OCI-LY7 (cell line): ENCODE measurements at regions not wholly inside any gene's neighbourhood (a gene's known extent, or its start where the extent isn't known, plus 50 kb on each side); places are given as distances from the start of the nearest gene placed in this dataset.
"Not testable (repeated sequence)": the region's sequence is repeated elsewhere in the genome, so short reads cannot be mapped to it uniquely, and the experiment has no call there.

Experiments
- BruUV-seq: library from RNA; stranded (reverse); fragments of 400-500 nt; replicated peaks from 2 replicates; lab custom pipeline; 2021; lab: Mats Ljungman, UMichigan
- CTCF ChIA-PET: fragments of 300-600 bp; sonication (Branson Sonifier 250); formaldehyde crosslinking; loops from one replicate; lab custom pipeline; 2022; ENCODE audit warnings: antibody characterized with exemption; ENCODE audit not compliant: unreplicated experiment; lab: Charles Lee
- POLR2A ChIA-PET: fragments of 300-600 bp; sonication (Branson Sonifier 250); formaldehyde crosslinking; loops from one replicate; lab custom pipeline; 2022; ENCODE audit warnings: antibody characterized with exemption; lab: Charles Lee
- DNase-seq: peaks from one replicate; pipeline ENCODE4 v3.0.0-alpha.2; 2015; ENCODE audit warnings: low spot score
- H2AFZ ChIP-seq: fragments of 200-600 bp; sonication (generic), shearing (Covaris generic); 2 replicates; pipeline ENCODE4 v1.6.1; 2014; ENCODE audit warnings: mild to moderate bottlenecking, antibody characterized with exemption, low read length, moderate library complexity
- H3K27ac ChIP-seq: fragments of 200-600 bp; sonication (generic); 2 replicates; pipeline ENCODE4 v1.5.1; 2014; ENCODE audit warnings: mixed run types, low read depth, mild to moderate bottlenecking, moderate library complexity, low read length, inconsistent platforms; ENCODE audit not compliant: poor library complexity, severe bottlenecking
- H3K36me3 ChIP-seq: fragments of 200-600 bp; sonication (generic); 2 replicates; pipeline ENCODE4 v1.6.1; 2014; ENCODE audit warnings: mild to moderate bottlenecking, antibody characterized with exemption, low read length, moderate library complexity, mixed read lengths; ENCODE audit not compliant: insufficient read depth
- H3K4me1 ChIP-seq: fragments of 200-600 bp; sonication (generic); 2 replicates; pipeline ENCODE4 v1.5.1; 2014; ENCODE audit warnings: mild to moderate bottlenecking, low read length; ENCODE audit not compliant: insufficient read depth, poor library complexity, severe bottlenecking
- H3K4me2 ChIP-seq: fragments of 200-600 bp; sonication (generic); 2 replicates; pipeline ENCODE4 v1.6.1; 2014; ENCODE audit warnings: mild to moderate bottlenecking, low read length
- H3K4me3 ChIP-seq: fragments of 200-600 bp; sonication (generic); 2 replicates; pipeline ENCODE4 v1.5.1; 2014; ENCODE audit warnings: mild to moderate bottlenecking, low read depth, low read length; ENCODE audit not compliant: poor library complexity, severe bottlenecking
- H3K79me2 ChIP-seq: fragments of 200-600 bp; sonication (generic); 2 replicates; pipeline ENCODE4 v1.6.1; 2016; ENCODE audit warnings: low read depth, mild to moderate bottlenecking, low read length, moderate library complexity, mixed read lengths; ENCODE audit not compliant: insufficient read depth
- H3K9me2 ChIP-seq: fragments of 200-600 bp; sonication (generic); 2 replicates; pipeline ENCODE4 v1.6.1; 2016; ENCODE audit warnings: mild to moderate bottlenecking, low read length, mixed read lengths; ENCODE audit not compliant: insufficient read depth
- H3K9me3 ChIP-seq: fragments of 200-600 bp; sonication (generic); 2 replicates; pipeline ENCODE4 v1.6.1; 2014; ENCODE audit warnings: mild to moderate bottlenecking, mixed run types, low read length, mixed read lengths
- H4K20me1 ChIP-seq: fragments of 200-600 bp; sonication (generic); 2 replicates; pipeline ENCODE4 v1.6.1; 2014; ENCODE audit warnings: mild to moderate bottlenecking, antibody characterized with exemption, low read length, moderate library complexity, mixed read lengths; ENCODE audit not compliant: insufficient read depth
- CTCF ChIP-seq: fragments of 200-600 bp; sonication (generic); conservative IDR thresholded peaks from 2 replicates; pipeline ENCODE4 v1.5.1; 2014; ENCODE audit warnings: mild to moderate bottlenecking, antibody characterized with exemption, low read length, moderate library complexity, mixed read lengths
- EZH2phosphoT487 ChIP-seq: fragments of 200-600 bp; sonication (generic); IDR thresholded peaks from 2 replicates; pipeline ENCODE4 v1.6.1; 2018; ENCODE audit warnings: low read depth, borderline replicate concordance, mild to moderate bottlenecking, mixed run types, antibody characterized with exemption, low read length, moderate library complexity, mixed read lengths
- intact Hi-C: fragments of 100-400 bp; cut with micrococcal nuclease; formaldehyde crosslinking; loops from one replicate; pipeline ENCODE4 v1.10.0; 2022; ENCODE audit not compliant: unreplicated experiment

- BruUV-seq: no TSS peak
- intact Hi-C loops: no loop called here
- H3K9me2 ChIP-seq: no peaks in the 10 kb centered on the region
- H3K79me2 ChIP-seq: no peaks in the 10 kb centered on the region
- H3K4me1 ChIP-seq: no peaks in the 10 kb centered on the region
- H3K9me3 ChIP-seq: no peaks in the 10 kb centered on the region
- no peaks in the 10 kb centered on the region for H4K20me1 ChIP-seq
- no peak for DNase-seq
- TF ChIP-seq CTCF: no peak
- no peak for TF ChIP-seq EZH2phosphoT487
- POLR2A ChIA-PET: no interaction called here
- no peak overlapping the region for H2AFZ ChIP-seq
- H3K4me3 ChIP-seq: no peak overlapping the region
- H3K27ac ChIP-seq: no peak overlapping the region
- CTCF ChIA-PET: no interaction called here
- H3K36me3 ChIP-seq: no peaks in the 10 kb centered on the region
- no peak overlapping the region for H3K4me2 ChIP-seq
These were observed 72.2 kb upstream of the GADD45A start for GRCh38 chr1:67612788-67613241.

GRCh38 chr1:67613479-67613878 lies 71.5 kb upstream of the GADD45A start:
- DNase-seq, H3K36me3 ChIP-seq, H3K9me2 ChIP-seq, POLR2A ChIA-PET, H3K4me1 ChIP-seq, H2AFZ ChIP-seq, H3K27ac ChIP-seq, H4K20me1 ChIP-seq, H3K4me2 ChIP-seq, H3K4me3 ChIP-seq, intact Hi-C loops, BruUV-seq, CTCF ChIA-PET, H3K9me3 ChIP-seq, H3K79me2 ChIP-seq: not testable (repeated sequence)

- no peak for DNase-seq
- Histone ChIP-seq H3K9me3 (no peaks in the 10 kb centered on the region), H3K27ac (no peak overlapping the region), H2AFZ (no peak overlapping the region), H3K4me3 (no peak overlapping the region), H3K9me2 (no peaks in the 10 kb centered on the region), H3K4me1 (no peaks in the 10 kb centered on the region), H3K36me3 (no peaks in the 10 kb centered on the region), H3K79me2 (no peaks in the 10 kb centered on the region), H4K20me1 (no peaks in the 10 kb centered on the region), H3K4me2 (no peak overlapping the region)
- POLR2A ChIA-PET: no interaction called here
- intact Hi-C loops: no loop called here
- CTCF ChIA-PET: no interaction called here
- BruUV-seq: no TSS peak
- TF ChIP-seq CTCF (no peak), EZH2phosphoT487 (no peak)
These were observed 70.5 kb upstream of the GADD45A start for GRCh38 chr1:67614511-67614934.
